VCaP (cell line): ENCODE measurements at regions not wholly inside any gene's neighbourhood (a gene's known extent, or its start where the extent isn't known, plus 50 kb on each side); places are given as distances from the start of the nearest gene placed in this dataset.

Source experiments
- H3K27ac ChIP-seq: fragments of 450-650 bp; 2 replicates; pipeline ENCODE4 v1.5.1; 2017
- TF ChIP-seq, protein P1 (sequence below): fragments of 450-650 bp; conservative IDR thresholded peaks from 2 replicates; pipeline ENCODE4 v1.5.1; 2017; ENCODE audit warnings: mild to moderate bottlenecking, moderate library complexity

DNA sequence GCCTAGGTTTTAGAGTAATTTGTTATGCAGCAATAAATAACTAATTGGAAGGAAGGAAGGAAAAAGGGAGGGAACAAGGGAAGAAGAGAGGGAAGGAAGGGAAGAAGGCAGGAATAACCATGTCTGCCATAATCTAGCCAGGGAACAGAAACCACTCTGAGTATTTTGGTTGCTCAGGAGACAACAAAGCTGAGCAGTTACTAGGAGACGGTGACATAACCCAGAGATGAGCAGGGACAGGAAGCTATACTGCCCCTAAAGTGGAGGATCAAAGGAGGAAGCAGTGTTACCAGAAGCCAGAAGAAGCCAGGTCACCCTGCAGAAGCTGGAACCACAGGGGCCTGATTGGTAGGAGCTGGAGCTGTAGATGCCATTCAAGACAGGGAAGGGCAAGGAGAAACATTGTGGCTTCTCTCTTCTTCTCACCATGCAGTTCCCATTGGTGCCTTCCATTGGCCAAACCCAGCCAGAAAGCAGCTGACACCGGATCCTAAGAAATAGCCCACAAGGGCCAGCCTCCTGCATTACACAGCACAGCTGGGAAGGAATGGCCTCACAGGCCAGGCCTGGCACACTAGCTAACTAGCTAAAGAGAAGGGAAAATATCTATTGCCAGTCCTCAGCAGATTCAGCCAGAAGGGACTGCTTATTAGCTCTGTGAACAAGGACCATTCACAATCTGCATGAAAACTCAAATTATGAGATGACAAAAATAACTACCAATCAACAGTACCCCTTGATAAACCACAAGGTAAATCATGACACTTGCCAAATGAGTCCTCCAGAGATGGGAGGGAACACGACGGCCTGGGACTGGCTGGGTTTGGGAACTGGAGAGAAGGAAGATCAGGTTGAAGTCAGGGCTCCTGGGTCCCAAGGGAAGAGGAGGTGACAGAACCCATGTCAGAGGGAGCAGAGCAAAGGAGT lies 184.5 kb upstream of the NFE2L3 start:
- H3K27ac ChIP-seq: peak overlapping the region; percentile 87; the same call in 1 of the 2 replicates
- TF ChIP-seq, protein P1, sequence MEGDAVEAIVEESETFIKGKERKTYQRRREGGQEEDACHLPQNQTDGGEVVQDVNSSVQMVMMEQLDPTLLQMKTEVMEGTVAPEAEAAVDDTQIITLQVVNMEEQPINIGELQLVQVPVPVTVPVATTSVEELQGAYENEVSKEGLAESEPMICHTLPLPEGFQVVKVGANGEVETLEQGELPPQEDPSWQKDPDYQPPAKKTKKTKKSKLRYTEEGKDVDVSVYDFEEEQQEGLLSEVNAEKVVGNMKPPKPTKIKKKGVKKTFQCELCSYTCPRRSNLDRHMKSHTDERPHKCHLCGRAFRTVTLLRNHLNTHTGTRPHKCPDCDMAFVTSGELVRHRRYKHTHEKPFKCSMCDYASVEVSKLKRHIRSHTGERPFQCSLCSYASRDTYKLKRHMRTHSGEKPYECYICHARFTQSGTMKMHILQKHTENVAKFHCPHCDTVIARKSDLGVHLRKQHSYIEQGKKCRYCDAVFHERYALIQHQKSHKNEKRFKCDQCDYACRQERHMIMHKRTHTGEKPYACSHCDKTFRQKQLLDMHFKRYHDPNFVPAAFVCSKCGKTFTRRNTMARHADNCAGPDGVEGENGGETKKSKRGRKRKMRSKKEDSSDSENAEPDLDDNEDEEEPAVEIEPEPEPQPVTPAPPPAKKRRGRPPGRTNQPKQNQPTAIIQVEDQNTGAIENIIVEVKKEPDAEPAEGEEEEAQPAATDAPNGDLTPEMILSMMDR: no peak

DNA sequence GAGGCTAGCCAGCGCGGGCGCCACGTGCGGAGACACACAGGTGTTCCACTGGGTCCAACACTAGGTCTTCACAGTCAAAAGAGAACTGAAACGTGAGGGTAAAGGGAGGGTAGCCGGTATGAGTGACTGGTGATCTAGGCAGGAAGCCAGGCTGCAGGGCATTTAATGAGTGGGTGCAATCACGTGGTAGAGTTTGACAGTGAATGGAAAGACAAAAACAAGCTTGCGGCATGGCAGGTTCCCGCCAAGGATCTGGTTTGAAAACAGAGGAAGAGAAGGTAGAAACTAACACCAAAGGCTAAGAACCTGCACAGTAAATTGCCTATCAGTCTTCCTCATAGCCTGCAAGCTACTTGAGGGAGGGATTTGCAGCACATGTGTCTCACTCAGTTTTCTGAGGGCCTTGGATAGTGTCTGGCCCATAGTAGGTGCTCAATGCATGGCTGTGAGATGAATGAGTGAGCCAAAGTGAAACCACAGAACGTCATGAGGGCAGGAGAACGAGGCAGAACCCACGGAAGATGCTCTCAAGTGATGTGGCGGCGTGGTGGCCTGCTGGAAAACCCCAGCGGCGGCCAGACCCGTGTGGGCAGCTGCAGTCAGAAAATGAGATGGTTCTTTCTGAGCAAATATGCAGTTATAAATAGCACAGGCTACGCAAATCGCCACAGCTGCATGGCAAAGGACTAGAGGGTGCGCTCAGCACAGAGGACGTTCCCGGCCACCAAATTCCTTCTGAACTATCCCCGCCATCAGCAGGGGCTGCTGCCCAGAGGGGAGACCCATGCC lies 183.6 kb upstream of the NFE2L3 start:
- no peak overlapping the region; the same call in 1 of the 2 replicates for H3K27ac ChIP-seq
- TF ChIP-seq, protein P1: no peak

DNA sequence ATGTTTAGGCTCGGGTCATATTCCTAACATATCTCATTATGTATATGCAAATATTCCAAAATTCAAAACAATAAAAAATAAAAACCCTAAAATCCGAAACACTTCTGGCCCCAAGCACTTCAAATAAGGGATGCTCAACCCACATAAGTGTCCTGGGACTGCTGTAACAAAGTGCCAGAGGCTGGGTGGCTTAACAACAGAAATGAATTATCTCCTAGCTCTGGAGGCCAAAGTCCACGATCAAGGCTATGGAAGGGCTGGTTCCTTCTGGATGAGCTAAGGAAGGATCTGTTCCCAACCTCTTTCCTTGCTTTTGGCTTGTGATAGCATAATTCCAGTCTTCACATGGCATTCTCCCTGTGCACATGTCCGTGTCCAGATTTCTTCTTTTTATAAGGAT lies 181.6 kb upstream of the NFE2L3 start:
- H3K27ac ChIP-seq: no peak overlapping the region
- TF ChIP-seq, protein P1: no peak

DNA sequence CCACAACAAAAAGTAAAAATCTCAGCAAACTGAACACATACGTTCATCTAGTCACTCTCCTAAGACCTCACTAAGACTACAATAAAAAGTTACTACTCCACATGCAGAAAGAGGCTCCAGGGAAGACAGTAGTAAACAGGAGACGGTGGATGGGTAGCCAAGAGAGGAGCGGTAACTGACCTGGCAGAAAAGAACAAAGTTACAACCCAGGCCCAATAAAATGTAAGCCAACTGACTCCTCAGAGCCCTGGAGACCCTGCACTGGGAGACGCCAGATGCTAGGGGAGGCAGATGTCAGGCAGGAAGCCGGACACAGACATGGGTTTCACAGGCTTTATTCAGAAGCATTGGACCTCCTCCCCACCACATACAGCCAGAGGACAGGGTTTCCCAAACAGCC lies 181.1 kb upstream of the NFE2L3 start:
- H3K27ac ChIP-seq: no peak overlapping the region

DNA sequence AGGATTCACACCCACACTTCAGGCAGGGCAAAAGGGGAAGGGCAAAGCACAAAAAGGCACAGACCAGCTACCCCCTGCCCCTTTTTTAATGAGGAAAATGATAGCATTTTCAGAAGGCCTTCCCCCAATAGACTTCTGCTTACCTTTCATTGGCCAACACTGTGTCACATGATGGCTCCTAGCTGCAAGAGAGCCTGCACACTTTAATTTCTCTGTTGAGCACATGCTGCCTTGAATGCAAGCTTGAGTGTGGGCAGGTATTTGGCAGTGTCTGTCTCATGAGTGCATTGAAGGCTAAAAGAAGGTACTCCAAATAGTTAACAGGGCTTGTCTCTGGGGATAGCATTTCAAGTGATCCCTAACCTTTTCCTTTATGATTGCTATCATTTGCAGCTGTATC lies 175.4 kb upstream of the NFE2L3 start:
- H3K27ac ChIP-seq: no peak overlapping the region
- TF ChIP-seq, protein P1: no peak

More for the DNA sequence above, 181.1 kb upstream of the NFE2L3 start:
- TF ChIP-seq, protein P1: no peak

DNA sequence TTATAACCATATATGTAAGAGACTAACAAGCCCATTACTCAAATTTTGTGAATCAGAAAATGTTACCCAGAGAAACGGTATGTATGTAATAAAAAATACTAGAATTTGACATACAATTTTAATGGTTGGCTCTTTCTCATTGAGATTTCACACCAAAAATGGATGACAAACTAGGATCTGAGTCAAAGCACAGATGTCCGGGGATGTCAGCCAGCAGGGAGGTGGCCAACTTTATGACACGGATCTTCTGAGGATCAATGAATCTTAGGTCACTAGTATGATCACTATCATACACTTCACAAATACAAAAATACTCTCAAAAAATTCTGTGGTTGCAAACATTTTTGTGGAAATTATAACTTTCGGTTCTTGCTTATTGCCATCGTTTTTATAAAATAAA lies 173.5 kb upstream of the NFE2L3 start:
- TF ChIP-seq, protein P1: no peak
- H3K27ac ChIP-seq: no peak overlapping the region

DNA sequence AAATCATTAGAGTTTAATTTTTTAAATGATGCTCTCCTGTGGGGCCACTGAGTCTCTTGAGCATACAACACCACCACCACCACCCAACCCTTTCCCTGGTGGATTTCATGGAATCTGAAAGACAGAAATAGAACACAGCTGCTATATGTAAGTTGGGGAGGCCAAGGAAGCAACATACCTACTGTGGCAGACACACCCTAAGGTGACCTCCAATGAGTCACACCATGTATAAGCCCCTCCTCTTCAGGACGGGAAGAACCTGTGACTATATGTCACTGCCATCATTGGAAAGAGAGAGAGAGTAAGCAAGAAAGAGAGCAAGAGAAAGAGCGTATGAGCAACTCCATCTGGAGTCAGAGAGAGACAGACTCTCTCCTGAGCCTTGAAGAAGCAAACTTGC lies 172.4 kb upstream of the NFE2L3 start:
- H3K27ac ChIP-seq: no peak overlapping the region
- TF ChIP-seq, protein P1: no peak
